Suprapubic skin (tissue), 4 donors: ENCODE measurements at regions not wholly inside any gene's neighbourhood (a gene's known extent, or its start where the extent isn't known, plus 50 kb on each side); places are given as distances from the start of the nearest gene placed in this dataset.

Experiments used
- DNase-seq, 2 donors: peaks; one replicate each; pipeline ENCODE4 v3.0.0-alpha.2; 2019; ENCODE audit warnings: low spot score in 2 of 2
- H3K27ac ChIP-seq: fragments of 200-600 bp; sonication (generic); one replicate; pipeline ENCODE4 v1.5.1; 2019
- H3K27me3 ChIP-seq: fragments of 200-600 bp; sonication (generic); one replicate; pipeline ENCODE4 v1.5.1; 2019
- H3K36me3 ChIP-seq: fragments of 200-600 bp; sonication (generic); one replicate; pipeline ENCODE4 v1.5.1; 2019
- H3K4me1 ChIP-seq: fragments of 200-600 bp; sonication (generic); one replicate; pipeline ENCODE4 v1.5.1; 2019
- H3K4me3 ChIP-seq: fragments of 200-600 bp; sonication (generic); one replicate; pipeline ENCODE4 v1.5.1; 2019; ENCODE audit warnings: mild to moderate bottlenecking
- H3K9me3 ChIP-seq: fragments of 200-600 bp; sonication (generic); one replicate; pipeline ENCODE4 v1.5.1; 2019
- EP300 ChIP-seq: sonication (generic); formaldehyde crosslinking; IDR thresholded peaks from one replicate; pipeline ENCODE4 v1.6.1; 2017; ENCODE audit warnings: antibody characterized with exemption
- POLR2A ChIP-seq, 2 donors: fragments of 450-650 bp; IDR thresholded peaks; one replicate each; pipeline ENCODE4 v1.6.1; 2017; ENCODE audit warnings: antibody characterized with exemption in 2 of 2, mild to moderate bottlenecking in 2 of 2, moderate library complexity in 2 of 2
- POLR2AphosphoS5 ChIP-seq, 3 donors: sonication (generic); formaldehyde crosslinking; IDR thresholded peaks; one replicate each; pipeline ENCODE4 v1.6.1; 2017; ENCODE audit warnings: antibody characterized with exemption in 3 of 3
- WGBS: methylation state at CpG from one replicate; pipeline ENCODE4 v1.1.5; 2018; 5-methylcytosine and 5-hydroxymethylcytosine counted together
- TF ChIP-seq, protein P1 (sequence below), 2 donors: fragments of 200-600 bp in 1 of 2; fragments of 450-650 bp in 1 of 2; sonication (generic) in 1 of 2; IDR thresholded peaks; one replicate each; pipeline ENCODE4 v1.5.1; 2016 to 2019; ENCODE audit warnings: antibody characterized with exemption in 2 of 2, mild to moderate bottlenecking in 1 of 2, moderate library complexity in 1 of 2

DNA sequence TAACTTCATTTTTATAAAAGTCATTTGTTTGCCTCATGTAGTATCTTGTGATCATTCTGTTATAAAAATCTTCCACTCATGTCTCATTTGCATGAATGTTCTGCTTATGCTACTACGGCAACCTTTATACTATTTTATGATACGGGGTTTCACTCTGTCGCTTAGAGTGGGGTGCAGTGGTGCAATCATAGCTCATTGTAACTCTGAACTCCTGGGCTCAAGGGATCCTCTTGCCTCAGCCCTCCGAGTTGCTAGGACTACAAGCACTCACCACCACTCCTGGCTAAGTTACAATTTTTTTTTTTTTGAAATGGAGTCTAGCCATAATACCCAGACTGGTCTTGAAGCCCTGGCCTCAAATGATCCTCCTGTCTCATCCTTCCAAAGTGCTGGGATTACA lies 154.4 kb upstream of the PREP start:
- WGBS = 91% methylated on average over 4 of the region's 4 CpGs
- TF ChIP-seq POLR2A (IDR thresholded peaks at IDR 0.05) (no peak), EP300 (no peak), POLR2AphosphoS5 (IDR thresholded peaks at IDR 0.05) (no peak)
- TF ChIP-seq, protein P1, sequence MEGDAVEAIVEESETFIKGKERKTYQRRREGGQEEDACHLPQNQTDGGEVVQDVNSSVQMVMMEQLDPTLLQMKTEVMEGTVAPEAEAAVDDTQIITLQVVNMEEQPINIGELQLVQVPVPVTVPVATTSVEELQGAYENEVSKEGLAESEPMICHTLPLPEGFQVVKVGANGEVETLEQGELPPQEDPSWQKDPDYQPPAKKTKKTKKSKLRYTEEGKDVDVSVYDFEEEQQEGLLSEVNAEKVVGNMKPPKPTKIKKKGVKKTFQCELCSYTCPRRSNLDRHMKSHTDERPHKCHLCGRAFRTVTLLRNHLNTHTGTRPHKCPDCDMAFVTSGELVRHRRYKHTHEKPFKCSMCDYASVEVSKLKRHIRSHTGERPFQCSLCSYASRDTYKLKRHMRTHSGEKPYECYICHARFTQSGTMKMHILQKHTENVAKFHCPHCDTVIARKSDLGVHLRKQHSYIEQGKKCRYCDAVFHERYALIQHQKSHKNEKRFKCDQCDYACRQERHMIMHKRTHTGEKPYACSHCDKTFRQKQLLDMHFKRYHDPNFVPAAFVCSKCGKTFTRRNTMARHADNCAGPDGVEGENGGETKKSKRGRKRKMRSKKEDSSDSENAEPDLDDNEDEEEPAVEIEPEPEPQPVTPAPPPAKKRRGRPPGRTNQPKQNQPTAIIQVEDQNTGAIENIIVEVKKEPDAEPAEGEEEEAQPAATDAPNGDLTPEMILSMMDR (IDR thresholded peaks at IDR 0.05) = no peak
- Histone ChIP-seq H3K9me3 (no peaks in the 10 kb centered on the region), H3K27ac (no peak overlapping the region), H3K4me3 (no peak overlapping the region), H3K4me1 (no peaks in the 10 kb centered on the region), H3K36me3 (no peaks in the 10 kb centered on the region), H3K27me3 (no peaks in the 10 kb centered on the region)
- DNase-seq = no peak

GRCh38 chr6:105553171-105553570 lies 150.3 kb upstream of the PREP start:
- no peak overlapping the region for H3K4me3 ChIP-seq
- H3K27ac ChIP-seq = no peak overlapping the region
- TF ChIP-seq POLR2A (IDR thresholded peaks at IDR 0.05) = no peak
- TF ChIP-seq, protein P1 (IDR thresholded peaks at IDR 0.05) = no peak
- TF ChIP-seq EP300 = no peak
- TF ChIP-seq POLR2AphosphoS5 (IDR thresholded peaks at IDR 0.05) = no peak
- no peaks in the 10 kb centered on the region for H3K4me1 ChIP-seq
- no peaks in the 10 kb centered on the region for H3K9me3 ChIP-seq
- H3K36me3 ChIP-seq = no peaks in the 10 kb centered on the region
- no peak for DNase-seq
- 83% methylated on average over 6 of the region's 6 CpGs for WGBS
- no peaks in the 10 kb centered on the region for H3K27me3 ChIP-seq

- H3K4me3 ChIP-seq = no peak overlapping the region
- no peaks in the 10 kb centered on the region for H3K9me3 ChIP-seq
- no peaks in the 10 kb centered on the region for H3K27me3 ChIP-seq
- TF ChIP-seq POLR2AphosphoS5 (IDR thresholded peaks at IDR 0.05) (no peak), EP300 (no peak), POLR2A (IDR thresholded peaks at IDR 0.05) (no peak)
- TF ChIP-seq, protein P1 (IDR thresholded peaks at IDR 0.05) = no peak
- no peaks in the 10 kb centered on the region for H3K4me1 ChIP-seq
- WGBS = 77% methylated on average over 5 of the region's 5 CpGs
- DNase-seq = no peak
- no peak overlapping the region for H3K27ac ChIP-seq
- H3K36me3 ChIP-seq = no peaks in the 10 kb centered on the region
These were observed 148.2 kb upstream of the PREP start for GRCh38 chr6:105550955-105551620.

- no peak for DNase-seq
- Histone ChIP-seq H3K27ac (no peak overlapping the region), H3K4me1 (no peaks in the 10 kb centered on the region), H3K27me3 (no peaks in the 10 kb centered on the region), H3K36me3 (no peaks in the 10 kb centered on the region), H3K4me3 (no peak overlapping the region), H3K9me3 (no peaks in the 10 kb centered on the region)
- TF ChIP-seq, protein P1 (IDR thresholded peaks at IDR 0.05) = no peak
- TF ChIP-seq POLR2AphosphoS5 (IDR thresholded peaks at IDR 0.05) (no peak), EP300 (no peak), POLR2A (IDR thresholded peaks at IDR 0.05) (no peak)
- 51% methylated on average over 2 of the region's 2 CpGs for WGBS
These were observed 143.9 kb upstream of the PREP start for GRCh38 chr6:105546754-105547153.

DNA sequence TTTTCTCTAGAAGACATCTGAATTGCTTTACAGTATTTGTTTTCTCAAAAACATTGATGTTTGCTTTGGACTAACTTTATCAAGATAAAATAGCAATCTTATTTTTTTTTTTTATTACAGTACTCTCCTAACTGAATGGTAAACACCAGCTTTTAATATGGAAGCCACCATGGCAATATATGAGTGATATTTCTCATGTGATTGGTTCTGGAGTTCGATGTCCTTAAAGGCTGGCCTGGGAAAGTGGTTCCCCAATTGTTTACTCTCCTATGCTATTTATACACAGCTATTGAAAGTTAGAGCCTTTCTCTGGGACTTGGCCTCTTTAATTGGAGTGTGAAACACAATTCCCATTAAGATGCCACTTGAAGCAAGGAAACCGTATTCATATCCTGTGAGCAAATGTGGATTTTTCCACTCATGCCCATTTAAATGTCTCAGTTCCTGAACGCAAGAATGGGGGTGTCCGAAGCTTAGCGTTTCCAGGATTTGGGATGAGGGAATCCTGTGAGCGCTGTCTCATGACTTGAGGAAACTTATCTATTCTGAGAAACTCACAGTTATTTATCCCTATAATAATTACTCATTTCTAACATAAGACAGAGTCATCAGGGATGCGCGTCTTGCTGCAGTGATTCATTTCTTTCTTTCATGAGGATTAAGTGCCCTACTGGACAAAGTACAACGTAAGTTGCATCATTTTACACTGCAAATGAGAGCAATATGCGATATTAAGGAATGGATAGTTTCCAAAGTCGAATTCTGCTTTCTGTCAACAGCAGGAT lies 143.3 kb upstream of the PREP start:
- H3K9me3 ChIP-seq = no peaks in the 10 kb centered on the region
- no peak for DNase-seq
- H3K27ac ChIP-seq = no peak overlapping the region
- TF ChIP-seq POLR2AphosphoS5 (IDR thresholded peaks at IDR 0.05) (no peak), EP300 (no peak), POLR2A (IDR thresholded peaks at IDR 0.05) (no peak)
- TF ChIP-seq, protein P1 (IDR thresholded peaks at IDR 0.05) = no peak
- H3K27me3 ChIP-seq = no peaks in the 10 kb centered on the region
- no peaks in the 10 kb centered on the region for H3K36me3 ChIP-seq
- H3K4me3 ChIP-seq = no peak overlapping the region
- no peaks in the 10 kb centered on the region for H3K4me1 ChIP-seq
- 68% methylated on average over 11 of the region's 11 CpGs for WGBS
